Right lobe of liver (tissue), 6 donors: ENCODE measurements at regions not wholly inside any gene's neighbourhood (a gene's known extent, or its start where the extent isn't known, plus 50 kb on each side); places are given as distances from the start of the nearest gene placed in this dataset.

ENCODE experiments used
- ATAC-seq, 4 donors: fragments of 200-7000 bp; cut with Tn5 transposase; one replicate each; pipeline ENCODE4 v1.9.1; 2020; ENCODE audit warnings: mild to moderate bottlenecking in 4 of 4, moderate library complexity in 4 of 4
- DNase-seq, 3 donors: peaks; one replicate each; pipeline ENCODE4 v3.0.0-alpha.2; 2020
- H3K27ac ChIP-seq, 3 donors: fragments of 200-600 bp; one replicate each; pipeline ENCODE4 v1.8.0; 2022
- H3K27me3 ChIP-seq, 2 donors: fragments of 200-600 bp; one replicate each; pipeline ENCODE4 v1.8.0; 2022
- H3K36me3 ChIP-seq, 4 donors: fragments of 200-600 bp; sonication (generic) in 1 of 4; one replicate each; pipeline versions ENCODE4 v1.5.1 to v1.8.0; 2017 to 2022; ENCODE audit warnings: control low read depth in 1 of 4
- H3K4me1 ChIP-seq, 4 donors: fragments of 200-600 bp; sonication (generic) in 1 of 4; one replicate each; pipeline versions ENCODE4 v1.5.1 to v1.8.0; 2017 to 2022; ENCODE audit warnings: control low read depth in 1 of 4
- H3K4me3 ChIP-seq, 3 donors: fragments of 200-600 bp; one replicate each; pipeline ENCODE4 v1.8.0; 2022
- H3K9me3 ChIP-seq, 4 donors: fragments of 200-600 bp; sonication (generic) in 1 of 4; one replicate each; pipeline versions ENCODE4 v1.5.1 to v1.8.0; 2017 to 2022; ENCODE audit warnings: control low read depth in 1 of 4
- POLR2A ChIP-seq: fragments of 450-650 bp; IDR thresholded peaks from one replicate; pipeline ENCODE4 v1.6.1; 2017; ENCODE audit warnings: antibody characterized with exemption, mild to moderate bottlenecking
- WGBS: methylation state at CpG from one replicate; pipeline ENCODE4 v1.1.6; 2018; ENCODE audit warnings: low coverage, low lambda C conversion rate; ENCODE audit not compliant: insufficient coverage; ENCODE audit errors: missing lambda C conversion rate; 5-methylcytosine and 5-hydroxymethylcytosine counted together
- intact Hi-C, 2 donors: fragments of 100-400 bp; cut with DNase I; formaldehyde crosslinking; loops; one replicate each; pipeline versions ENCODE4 v1.11.2 to v1.14.1; 2022
- TF ChIP-seq, protein P1 (sequence below), 4 donors: fragments of 200-600 bp in 3 of 4; fragments of 450-650 bp in 1 of 4; IDR thresholded peaks; one replicate each; pipeline versions ENCODE4 v1.5.1 to v1.8.0; 2016 to 2022; ENCODE audit warnings: antibody characterized with exemption in 4 of 4, mild to moderate bottlenecking in 2 of 4
- donor health status: DM: no; HTN: yes; CAD: no.
- donor health status: DM: no; HTN: no; CAD: no.
- donor health status: DM: no; HTN: no; CAD: no.
- donor health status: DM: no; HTN: yes; CAD: no.
- donor health status: DM: no; HTN: yes; CAD: no.

DNA sequence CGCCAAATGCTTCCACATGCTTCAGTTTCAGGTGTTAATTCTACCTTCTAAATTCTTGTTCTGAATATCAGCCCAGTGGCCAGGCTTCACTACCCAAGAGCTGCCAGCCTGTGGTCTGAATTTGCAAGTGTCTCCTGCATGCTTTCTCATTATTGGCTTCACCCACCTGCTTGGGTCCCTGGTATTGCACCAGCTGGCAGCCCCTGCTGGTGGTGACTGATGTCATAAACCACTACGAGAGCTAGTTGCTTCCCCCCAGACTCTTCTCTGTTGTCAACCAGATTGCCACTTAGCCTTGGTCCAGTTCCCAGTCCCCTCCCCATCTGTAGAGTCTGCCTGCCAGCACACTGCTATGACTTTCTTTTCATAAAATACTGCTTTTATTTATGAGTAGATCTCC, 197.7 kb upstream of the DUSP10 start:
- Histone ChIP-seq H3K36me3 (no peaks in the 10 kb centered on the region), H3K4me3 (no peak overlapping the region), H3K27me3 (no peaks in the 10 kb centered on the region), H3K27ac (no peak overlapping the region), H3K4me1 (no peaks in the 10 kb centered on the region), H3K9me3 (no peaks in the 10 kb centered on the region)
- ATAC-seq (no peak), DNase-seq (no peak)
- 79% methylated on average over 2 of the region's 2 CpGs for WGBS
- intact Hi-C loops, result no loop called here
- TF ChIP-seq POLR2A, result no peak
- TF ChIP-seq, protein P1, sequence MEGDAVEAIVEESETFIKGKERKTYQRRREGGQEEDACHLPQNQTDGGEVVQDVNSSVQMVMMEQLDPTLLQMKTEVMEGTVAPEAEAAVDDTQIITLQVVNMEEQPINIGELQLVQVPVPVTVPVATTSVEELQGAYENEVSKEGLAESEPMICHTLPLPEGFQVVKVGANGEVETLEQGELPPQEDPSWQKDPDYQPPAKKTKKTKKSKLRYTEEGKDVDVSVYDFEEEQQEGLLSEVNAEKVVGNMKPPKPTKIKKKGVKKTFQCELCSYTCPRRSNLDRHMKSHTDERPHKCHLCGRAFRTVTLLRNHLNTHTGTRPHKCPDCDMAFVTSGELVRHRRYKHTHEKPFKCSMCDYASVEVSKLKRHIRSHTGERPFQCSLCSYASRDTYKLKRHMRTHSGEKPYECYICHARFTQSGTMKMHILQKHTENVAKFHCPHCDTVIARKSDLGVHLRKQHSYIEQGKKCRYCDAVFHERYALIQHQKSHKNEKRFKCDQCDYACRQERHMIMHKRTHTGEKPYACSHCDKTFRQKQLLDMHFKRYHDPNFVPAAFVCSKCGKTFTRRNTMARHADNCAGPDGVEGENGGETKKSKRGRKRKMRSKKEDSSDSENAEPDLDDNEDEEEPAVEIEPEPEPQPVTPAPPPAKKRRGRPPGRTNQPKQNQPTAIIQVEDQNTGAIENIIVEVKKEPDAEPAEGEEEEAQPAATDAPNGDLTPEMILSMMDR (IDR thresholded peaks at IDR 0.05), result no peak

DNA sequence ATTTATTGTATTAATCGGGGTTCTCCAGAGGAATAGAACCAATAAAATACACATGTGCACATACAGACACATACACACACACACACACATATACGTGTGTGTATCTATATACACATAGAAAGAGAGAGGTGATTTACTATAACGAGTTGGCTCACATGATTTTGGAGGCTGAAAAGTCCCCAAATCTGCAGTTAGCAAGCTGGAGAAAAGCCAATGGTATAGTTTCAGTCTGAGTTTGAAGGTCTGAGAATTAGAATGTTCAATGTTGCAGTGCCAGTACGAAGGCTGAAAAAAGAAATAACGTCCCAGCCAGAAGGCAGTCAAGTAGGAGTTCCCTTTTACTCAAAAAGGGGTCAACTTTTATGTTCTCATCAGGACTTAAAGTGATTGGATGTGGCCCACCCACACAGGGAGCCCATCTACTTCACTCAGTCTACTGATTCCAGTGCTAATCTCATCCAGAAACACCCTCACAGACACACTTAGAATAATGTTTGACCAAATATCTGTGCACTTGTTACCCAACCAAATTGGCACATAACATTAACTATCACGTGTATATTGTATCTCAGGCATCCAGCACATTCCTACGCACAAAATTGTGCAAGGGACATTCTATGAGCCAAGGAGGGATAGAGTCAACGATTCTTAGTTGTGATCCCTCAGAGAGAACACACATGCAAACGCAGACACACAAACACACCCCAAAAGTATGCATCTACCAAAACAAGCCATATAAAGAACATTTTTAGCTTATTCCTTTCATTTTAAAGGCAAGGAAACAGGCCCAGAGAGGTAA, 195.5 kb upstream of the DUSP10 start:
- 66% methylated on average over 9 of the region's 9 CpGs for WGBS
- intact Hi-C loops, result no loop called here

DNA sequence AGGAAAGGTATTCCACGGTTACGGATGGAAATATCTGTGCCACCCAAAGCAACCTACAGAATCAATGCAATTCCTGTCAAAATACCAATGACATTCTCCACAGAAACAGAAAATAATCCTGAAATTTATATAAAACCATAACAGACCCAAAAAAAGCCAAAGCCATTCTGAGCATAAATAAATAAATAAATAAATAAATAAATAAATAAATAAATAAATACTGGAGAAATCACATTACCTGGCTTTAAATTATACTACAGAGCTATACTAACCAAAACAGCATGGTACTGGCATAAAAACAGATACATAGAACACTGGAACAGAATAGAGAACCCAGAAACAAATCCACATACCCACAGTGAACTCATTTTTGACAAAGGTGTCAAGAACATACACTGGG, 191.9 kb upstream of the DUSP10 start:
- intact Hi-C loops, result no loop called here
- no peak overlapping the region for H3K4me3 ChIP-seq
- H3K9me3 ChIP-seq, result no peaks in the 10 kb centered on the region
- H3K4me1 ChIP-seq, result no peaks in the 10 kb centered on the region
- no peak overlapping the region for H3K27ac ChIP-seq
- DNase-seq, result no peak
- no peaks in the 10 kb centered on the region for H3K36me3 ChIP-seq
- H3K27me3 ChIP-seq, result no peaks in the 10 kb centered on the region
- no peak for ATAC-seq
- TF ChIP-seq POLR2A, result no peak
- TF ChIP-seq, protein P1 (IDR thresholded peaks at IDR 0.05), result no peak
- 100% methylated on average over 2 of the region's 2 CpGs for WGBS

More for the DNA sequence above, 195.5 kb upstream of the DUSP10 start:
- DNase-seq (peak in 1 of 3 donors; percentile 49), ATAC-seq (peak; percentile 43 to 85 (median 78))
- H3K27ac ChIP-seq, result peak overlapping the region in 1 of 3 donors; percentile 0
- TF ChIP-seq POLR2A, result no peak
- TF ChIP-seq, protein P1 (IDR thresholded peaks at IDR 0.05), result no peak
- H3K4me1 ChIP-seq, result no peaks in the 10 kb centered on the region
- no peaks in the 10 kb centered on the region for H3K27me3 ChIP-seq
- H3K36me3 ChIP-seq, result no peaks in the 10 kb centered on the region
- H3K4me3 ChIP-seq, result no peak overlapping the region
- no peaks in the 10 kb centered on the region for H3K9me3 ChIP-seq

DNA sequence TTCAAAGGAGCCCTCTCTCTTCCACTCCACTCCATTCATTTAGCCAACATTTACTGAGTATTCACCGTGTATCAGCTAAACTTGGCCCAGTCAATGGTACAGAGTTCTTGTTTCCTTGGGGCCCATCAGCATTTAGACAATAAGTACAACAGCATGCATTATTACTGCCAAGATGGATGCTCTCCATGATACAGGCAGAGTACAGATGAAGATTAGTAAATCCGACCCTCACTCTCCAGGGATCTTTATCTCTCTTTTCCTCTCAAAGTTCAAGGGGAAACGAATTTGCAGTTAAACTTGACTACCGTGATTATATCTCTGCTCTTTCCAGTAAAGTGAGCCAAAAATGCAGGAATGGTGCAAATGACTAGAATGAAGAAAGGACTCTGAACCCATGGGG, 184.6 kb upstream of the DUSP10 start:
- DNase-seq (no peak), ATAC-seq (no peak)
- H3K4me3 ChIP-seq, result no peak overlapping the region
- H3K9me3 ChIP-seq, result no peaks in the 10 kb centered on the region
- H3K36me3 ChIP-seq, result no peaks in the 10 kb centered on the region
- H3K27me3 ChIP-seq, result no peaks in the 10 kb centered on the region
- intact Hi-C loops, result no loop called here
- H3K4me1 ChIP-seq, result no peaks in the 10 kb centered on the region
- 54% methylated on average over 4 of the region's 4 CpGs for WGBS
- no peak overlapping the region for H3K27ac ChIP-seq
- no peak for TF ChIP-seq POLR2A
- TF ChIP-seq, protein P1 (IDR thresholded peaks at IDR 0.05), result no peak
